H9 (cell line): ENCODE measurements at regions not wholly inside any gene's neighbourhood (a gene's known extent, or its start where the extent isn't known, plus 50 kb on each side); places are given as distances from the start of the nearest gene placed in this dataset.
"Not testable (repeated sequence)": the region's sequence is repeated elsewhere in the genome, so short reads cannot be mapped to it uniquely, and the experiment has no call there.

Experiments used
- DNase-seq: peaks from one replicate; pipeline ENCODE4 v3.0.0-alpha.2; 2017
- H2AFZ ChIP-seq: one replicate; pipeline ENCODE4 v1.6.1; 2013; ENCODE audit warnings: mild to moderate bottlenecking, low read length, control low read depth, moderate library complexity
- H2AK5ac ChIP-seq: 2 replicates; pipeline ENCODE4 v1.6.1; 2013; ENCODE audit warnings: low read length, control low read depth, mixed read lengths; ENCODE audit not compliant: insufficient read length
- H2BK120ac ChIP-seq: one replicate; pipeline ENCODE4 v1.6.1; 2013; ENCODE audit warnings: low read depth, mild to moderate bottlenecking, low read length, control low read depth, inconsistent platforms; ENCODE audit not compliant: poor library complexity, severe bottlenecking
- H2BK12ac ChIP-seq: 2 replicates; pipeline ENCODE4 v1.6.1; 2013; ENCODE audit warnings: low read length, control low read depth, mixed read lengths, low read depth; ENCODE audit not compliant: insufficient read length
- H2BK15ac ChIP-seq: 2 replicates; pipeline ENCODE4 v1.6.1; 2013; ENCODE audit warnings: low read depth, low read length, control low read depth
- H2BK20ac ChIP-seq: one replicate; pipeline ENCODE4 v1.6.1; 2013; ENCODE audit warnings: low read depth, mild to moderate bottlenecking, low read length, control low read depth, inconsistent platforms; ENCODE audit not compliant: poor library complexity, severe bottlenecking
- H2BK5ac ChIP-seq: 2 replicates; pipeline ENCODE4 v1.6.1; 2013; ENCODE audit warnings: low read length, control low read depth, mixed read lengths; ENCODE audit not compliant: insufficient read length
- H3K14ac ChIP-seq: 2 replicates; pipeline ENCODE4 v1.6.1; 2013; ENCODE audit warnings: low read length, control low read depth; ENCODE audit not compliant: insufficient read depth
- H3K18ac ChIP-seq: 2 replicates; pipeline ENCODE4 v1.6.1; 2013; ENCODE audit warnings: low read depth, mild to moderate bottlenecking, mixed read lengths, low read length, control low read depth; ENCODE audit not compliant: insufficient read length
- H3K23ac ChIP-seq: 2 replicates; pipeline ENCODE4 v1.6.1; 2013; ENCODE audit warnings: low read length, control low read depth, mixed read lengths, low read depth; ENCODE audit not compliant: insufficient read length
- H3K23me2 ChIP-seq: 2 replicates; pipeline ENCODE4 v1.6.1; 2013; ENCODE audit warnings: low read depth, mild to moderate bottlenecking, mixed read lengths, low read length, control low read depth; ENCODE audit not compliant: insufficient read length, poor library complexity, severe bottlenecking
- H3K27ac ChIP-seq: 2 replicates; pipeline ENCODE4 v1.5.1; 2013; ENCODE audit warnings: low read length, control low read depth, mixed read lengths, low read depth; ENCODE audit not compliant: insufficient read length
- H3K27me3 ChIP-seq: 2 replicates; pipeline ENCODE4 v1.6.1; 2013; ENCODE audit warnings: low read length, control low read depth, inconsistent platforms; ENCODE audit not compliant: insufficient read depth
- H3K4ac ChIP-seq: 2 replicates; pipeline ENCODE4 v1.6.1; 2013; ENCODE audit warnings: low read depth, mild to moderate bottlenecking, control low read depth, inconsistent platforms, low read length, moderate library complexity
- H3K4me1 ChIP-seq: 2 replicates; pipeline ENCODE4 v1.6.1; 2013; ENCODE audit warnings: low read length, control low read depth, inconsistent platforms; ENCODE audit not compliant: insufficient read depth
- H3K4me2 ChIP-seq: 2 replicates; pipeline ENCODE4 v1.6.1; 2013; ENCODE audit warnings: low read length, control low read depth, mixed read lengths; ENCODE audit not compliant: insufficient read length, insufficient read depth
- H3K56ac ChIP-seq: 2 replicates; pipeline ENCODE4 v1.6.1; 2013; ENCODE audit warnings: low read depth, mild to moderate bottlenecking, mixed read lengths, low read length, control low read depth; ENCODE audit not compliant: insufficient read length
- H3K79me1 ChIP-seq: 2 replicates; pipeline ENCODE4 v1.6.1; 2013; ENCODE audit warnings: low read depth, mild to moderate bottlenecking, moderate library complexity, low read length, control low read depth, inconsistent platforms; ENCODE audit not compliant: insufficient read depth, poor library complexity, severe bottlenecking
- H3K79me2 ChIP-seq: 2 replicates; pipeline ENCODE4 v1.6.1; 2013; ENCODE audit warnings: low read length, control low read depth, inconsistent platforms; ENCODE audit not compliant: insufficient read depth
- H3K9ac ChIP-seq: 2 replicates; pipeline ENCODE4 v1.6.1; 2013; ENCODE audit warnings: low read length, control low read depth, mixed read lengths; ENCODE audit not compliant: insufficient read length; ENCODE audit errors: extremely low read depth
- H3K9me3 ChIP-seq: one replicate; pipeline ENCODE4 v1.6.1; 2013; ENCODE audit warnings: low read depth, low read length, inconsistent platforms; ENCODE audit not compliant: control insufficient read depth
- H3T11ph ChIP-seq: one replicate; pipeline ENCODE4 v1.6.1; 2013; ENCODE audit warnings: mild to moderate bottlenecking, low read length, control low read depth, inconsistent platforms
- H4K20me1 ChIP-seq: one replicate; pipeline ENCODE4 v1.6.1; 2013; ENCODE audit not compliant: control insufficient read depth, insufficient read length, insufficient read depth
- H4K5ac ChIP-seq: 2 replicates; pipeline ENCODE4 v1.6.1; 2013; ENCODE audit warnings: low read depth, mild to moderate bottlenecking, mixed read lengths, low read length, control low read depth; ENCODE audit not compliant: insufficient read length
- H4K8ac ChIP-seq: replicated peaks from 2 replicates; pipeline ENCODE4 v1.6.1; 2013; ENCODE audit warnings: low read length, control low read depth, mixed read lengths, low read depth; ENCODE audit not compliant: insufficient read length
- H4K91ac ChIP-seq: 2 replicates; pipeline ENCODE4 v1.6.1; 2013; ENCODE audit warnings: low read depth, mild to moderate bottlenecking, moderate library complexity, mixed read lengths, low read length, control low read depth; ENCODE audit not compliant: insufficient read length
- H3K27ac Mint-ChIP-seq, 3 experiments: 2 replicates in 2 of 3; 3 replicates in 1 of 3; pipeline ENCODE4 v1.8.0; 2020 to 2021; ENCODE audit warnings: mixed read lengths in 3 of 3, mild to moderate bottlenecking in 1 of 3, moderate library complexity in 1 of 3
- H3K27me3 Mint-ChIP-seq: 2 replicates; pipeline ENCODE4 v1.8.0; 2021; ENCODE audit warnings: low read depth, mild to moderate bottlenecking, moderate library complexity, mixed read lengths
- H3K36me3 Mint-ChIP-seq, 3 experiments: 2 replicates in 2 of 3; 3 replicates in 1 of 3; pipeline ENCODE4 v1.8.0; 2020 to 2021; ENCODE audit warnings: low read depth in 3 of 3, mixed read lengths in 3 of 3; ENCODE audit not compliant: insufficient read depth in 1 of 3
- H3K4me1 Mint-ChIP-seq, 2 experiments: 2 replicates each; pipeline ENCODE4 v1.8.0; 2020; ENCODE audit warnings: mixed read lengths in 2 of 2
- H3K4me3 Mint-ChIP-seq, 2 experiments: 2 replicates in 1 of 2; 3 replicates in 1 of 2; pipeline ENCODE4 v1.8.0; 2020 to 2021; ENCODE audit warnings: mild to moderate bottlenecking in 2 of 2, mixed read lengths in 2 of 2, moderate library complexity in 1 of 2
- H3K9me3 Mint-ChIP-seq, 2 experiments: 2 replicates in 1 of 2; 3 replicates in 1 of 2; pipeline ENCODE4 v1.8.0; 2020; ENCODE audit warnings: mild to moderate bottlenecking in 2 of 2, mixed read lengths in 2 of 2, moderate library complexity in 1 of 2
- CTCF ChIP-seq: fragments of 200-600 bp; sonication (generic); conservative IDR thresholded peaks from 3 replicates; pipeline ENCODE4 v1.8.0; 2021; ENCODE audit warnings: antibody characterized with exemption, mild to moderate bottlenecking
- WGBS: extraction: QIAGEN DNeasy Blood & Tissue Kit; methylation state at CpG from one replicate; pipeline ENCODE4 v1.1.7; 2013; ENCODE audit warnings: missing lambda C conversion rate, low lambda C conversion rate, mixed read lengths; ENCODE audit not compliant: insufficient read length; ENCODE audit errors: extremely low coverage; 5-methylcytosine and 5-hydroxymethylcytosine counted together

GRCh38 chr16:87048730-87049115 is 268.5 kb downstream of the C16orf95 start:
- no peaks in the 10 kb centered on the region for H3K79me1 ChIP-seq
- H4K5ac ChIP-seq, result no peak overlapping the region
- no peak overlapping the region for H3K4ac ChIP-seq
- no peak overlapping the region for H2BK15ac ChIP-seq
- Mint-ChIP-seq H3K27me3 (peaks cover 9% of the 10 kb centered on the region), H3K36me3 (peaks cover 0 to 1% (median under 1%) of the 10 kb centered on the region in 3 experiments; a peak in 3 of 7 replicates), H3K4me3 (no peak overlapping the region), H3K27ac (no peak overlapping the region), H3K4me1 (peaks cover 20 to 36% of the 10 kb centered on the region in 2 experiments), H3K9me3 (peaks cover under 1 to 2% of the 10 kb centered on the region in 2 experiments; a peak in 3 of 5 replicates)
- no peak overlapping the region for H2AFZ ChIP-seq
- no peak overlapping the region for H3K4me2 ChIP-seq
- no peak overlapping the region for H2BK120ac ChIP-seq
- H3K56ac ChIP-seq, result no peak overlapping the region
- no peaks in the 10 kb centered on the region for H3K9me3 ChIP-seq
- H3K18ac ChIP-seq, result no peak overlapping the region
- no peak overlapping the region for H2BK12ac ChIP-seq
- WGBS, result no CpG with 5 or more reads among the region's 8 CpGs
- DNase-seq, result no peak
- H3K23me2 ChIP-seq, result no peaks in the 10 kb centered on the region
- no peaks in the 10 kb centered on the region for H4K20me1 ChIP-seq
- H3K14ac ChIP-seq, result no peak overlapping the region
- no peak overlapping the region for H2BK20ac ChIP-seq
- no peak overlapping the region for H2AK5ac ChIP-seq
- no peak overlapping the region for H2BK5ac ChIP-seq
- no peak overlapping the region for H4K8ac ChIP-seq
- no peak for TF ChIP-seq CTCF
- H3K4me1 ChIP-seq, result no peaks in the 10 kb centered on the region
- H3T11ph ChIP-seq, result no peak overlapping the region
- no peak overlapping the region for H3K9ac ChIP-seq
- H3K79me2 ChIP-seq, result no peaks in the 10 kb centered on the region
- H4K91ac ChIP-seq, result no peak overlapping the region
- H3K27ac ChIP-seq, result no peak overlapping the region
- H3K23ac ChIP-seq, result no peak overlapping the region
- H3K27me3 ChIP-seq, result no peaks in the 10 kb centered on the region; the same call in 1 of the 2 replicates

GRCh38 chr16:87049216-87049615 is 268.0 kb downstream of the C16orf95 start:
- not testable (repeated sequence) for H4K20me1 ChIP-seq, H3K79me1 ChIP-seq, H3K56ac ChIP-seq, H2AK5ac ChIP-seq, H3K36me3 Mint-ChIP-seq, H3K4me1 ChIP-seq, H3K4ac ChIP-seq, H2AFZ ChIP-seq, H2BK20ac ChIP-seq, H3K9ac ChIP-seq, H3K27ac Mint-ChIP-seq, H3K23ac ChIP-seq, H2BK12ac ChIP-seq, H3K14ac ChIP-seq, H3K9me3 Mint-ChIP-seq, H3K23me2 ChIP-seq, H4K8ac ChIP-seq, DNase-seq, H3K27me3 ChIP-seq, H3K4me3 Mint-ChIP-seq, H3K27ac ChIP-seq, H4K91ac ChIP-seq, H3T11ph ChIP-seq, H2BK15ac ChIP-seq, H4K5ac ChIP-seq, H3K9me3 ChIP-seq, H3K4me2 ChIP-seq, H3K18ac ChIP-seq, H2BK5ac ChIP-seq, H3K79me2 ChIP-seq, H2BK120ac ChIP-seq
- no CpG with 5 or more reads among the region's 7 CpGs for WGBS
- H3K4me1 Mint-ChIP-seq, result peaks cover 16 to 33% of the 10 kb centered on the region in 2 experiments
- peaks cover 14% of the 10 kb centered on the region for H3K27me3 Mint-ChIP-seq
